GM23338 (cell line): ENCODE measurements at regions not wholly inside any gene's neighbourhood (a gene's known extent, or its start where the extent isn't known, plus 50 kb on each side); places are given as distances from the start of the nearest gene placed in this dataset.

Experiments
- ATAC-seq: fragments of 200-7000 bp; cut with Tn5 transposase; 3 replicates; pipeline ENCODE4 v1.9.1; 2020
- DNase-seq: peaks from one replicate; pipeline ENCODE4 v3.0.0-alpha.2; 2015; ENCODE audit warnings: low spot score
- H2AFZ ChIP-seq: fragments of 200-600 bp; sonication (generic); 2 replicates; pipeline ENCODE4 v1.8.0; 2016; ENCODE audit warnings: antibody characterized with exemption, mild to moderate bottlenecking, moderate library complexity
- H3F3A ChIP-seq: fragments of 200-600 bp; sonication (generic); replicated peaks from 2 replicates; pipeline ENCODE4 v1.8.0; 2017; ENCODE audit warnings: antibody characterized with exemption, mixed run types, low read depth
- H3K27ac ChIP-seq: fragments of 200-600 bp; sonication (generic); 2 replicates; pipeline ENCODE4 v1.6.1; 2016; ENCODE audit warnings: low read depth
- H3K27me3 ChIP-seq: fragments of 200-600 bp; sonication (generic); 2 replicates; pipeline ENCODE4 v1.8.0; 2016; ENCODE audit warnings: mild to moderate bottlenecking, mixed run types, moderate library complexity; ENCODE audit not compliant: insufficient read depth
- H3K36me3 ChIP-seq: fragments of 200-600 bp; sonication (generic); 2 replicates; pipeline ENCODE4 v1.8.0; 2016; ENCODE audit warnings: mild to moderate bottlenecking; ENCODE audit not compliant: insufficient read depth
- H3K4me1 ChIP-seq: fragments of 200-600 bp; sonication (generic); 2 replicates; pipeline ENCODE4 v1.8.0; 2016; ENCODE audit warnings: mild to moderate bottlenecking, moderate library complexity; ENCODE audit not compliant: insufficient read depth
- H3K4me2 ChIP-seq: fragments of 200-600 bp; sonication (generic); 2 replicates; pipeline ENCODE4 v1.7.1; 2017; ENCODE audit warnings: mixed run types
- H3K4me3 ChIP-seq: fragments of 200-600 bp; sonication (generic); 2 replicates; pipeline ENCODE4 v1.6.1; 2016; ENCODE audit warnings: mixed run types
- H3K79me2 ChIP-seq: fragments of 200-600 bp; sonication (generic); replicated peaks from 2 replicates; pipeline ENCODE4 v1.8.0; 2017; ENCODE audit warnings: mild to moderate bottlenecking; ENCODE audit not compliant: insufficient read depth
- H3K9me2 ChIP-seq: fragments of 200-600 bp; sonication (generic); 2 replicates; pipeline ENCODE4 v1.8.0; 2017; ENCODE audit not compliant: insufficient read depth
- H4K20me1 ChIP-seq: fragments of 200-600 bp; sonication (generic); replicated peaks from 2 replicates; pipeline ENCODE4 v1.8.0; 2017; ENCODE audit warnings: mild to moderate bottlenecking; ENCODE audit not compliant: insufficient read depth
- H3K27ac Mint-ChIP-seq: 2 replicates; pipeline ENCODE4 v1.8.0; 2020; ENCODE audit warnings: inconsistent platforms, mild to moderate bottlenecking, moderate library complexity, mixed read lengths
- H3K27me3 Mint-ChIP-seq: 3 replicates; pipeline ENCODE4 v1.8.0; 2022; ENCODE audit warnings: low read depth, mild to moderate bottlenecking, moderate library complexity, mixed read lengths, inconsistent platforms; ENCODE audit not compliant: insufficient read depth, poor library complexity
- H3K36me3 Mint-ChIP-seq: 3 replicates; pipeline ENCODE4 v1.8.0; 2021; ENCODE audit warnings: low read depth, mild to moderate bottlenecking, inconsistent platforms, moderate library complexity, mixed read lengths
- H3K4me1 Mint-ChIP-seq: 3 replicates; pipeline ENCODE4 v1.8.0; 2020; ENCODE audit warnings: mild to moderate bottlenecking, inconsistent platforms, mixed read lengths
- H3K4me3 Mint-ChIP-seq: 3 replicates; pipeline ENCODE4 v1.8.0; 2021; ENCODE audit warnings: moderate library complexity, mild to moderate bottlenecking, inconsistent platforms, mixed read lengths
- H3K9me3 Mint-ChIP-seq: 3 replicates; pipeline ENCODE4 v1.8.0; 2020; ENCODE audit warnings: moderate library complexity, mild to moderate bottlenecking, inconsistent platforms, mixed read lengths
- CREB1 ChIP-seq: fragments of 250-450 bp; sonication (Bioruptor Pico); IDR thresholded peaks from 2 replicates; pipeline ENCODE4 v1.5.0; 2020; ENCODE audit warnings: low read depth, mild to moderate bottlenecking, moderate library complexity
- ETS1 ChIP-seq: IDR thresholded peaks from 2 replicates; pipeline ENCODE4 v1.6.1; 2016; ENCODE audit warnings: antibody characterized with exemption
- EZH2 ChIP-seq: fragments of 200-600 bp; sonication (generic); IDR thresholded peaks from one replicate; pipeline ENCODE4 v1.8.0; 2017; ENCODE audit warnings: antibody characterized with exemption, mild to moderate bottlenecking, low read depth; ENCODE audit not compliant: unreplicated experiment
- EZH2phosphoT487 ChIP-seq: fragments of 200-600 bp; sonication (generic); IDR thresholded peaks from one replicate; pipeline ENCODE4 v1.8.1; 2018; ENCODE audit warnings: antibody characterized with exemption; ENCODE audit not compliant: unreplicated experiment
- JUNB ChIP-seq: IDR thresholded peaks from one replicate; pipeline ENCODE4 v1.6.1; 2016; ENCODE audit warnings: antibody characterized with exemption; ENCODE audit not compliant: unreplicated experiment
- NANOG ChIP-seq: IDR thresholded peaks from 2 replicates; pipeline ENCODE4 v1.6.1; 2016; ENCODE audit warnings: antibody characterized with exemption, borderline replicate concordance
- POLR2AphosphoS5 ChIP-seq: IDR thresholded peaks from 2 replicates; pipeline ENCODE4 v1.6.1; 2016; ENCODE audit warnings: antibody characterized with exemption, low read depth
- ZNF114 ChIP-seq: fragments of 250-450 bp; sonication (Bioruptor Pico); IDR thresholded peaks from 2 replicates; pipeline ENCODE4 v1.5.0; 2020; ENCODE audit warnings: mild to moderate bottlenecking, moderate library complexity
- ZNF331 ChIP-seq: fragments of 250-450 bp; sonication (Bioruptor Pico); IDR thresholded peaks from 2 replicates; pipeline ENCODE4 v1.5.0; 2020; ENCODE audit warnings: low read depth, mild to moderate bottlenecking, moderate library complexity
- TF ChIP-seq, protein P1 (sequence below): fragments of 250-450 bp; sonication (Bioruptor Pico); IDR thresholded peaks from 2 replicates; pipeline ENCODE4 v1.5.0; 2020; ENCODE audit warnings: mild to moderate bottlenecking, moderate library complexity
- TF ChIP-seq, protein P2 (sequence below), 2 experiments: fragments of 200-600 bp in 1 of 2; sonication (generic) in 1 of 2; conservative IDR thresholded peaks; 2 replicates each; pipeline versions ENCODE4 v1.5.1 to v1.6.1; 2016 to 2017; ENCODE audit warnings: antibody characterized with exemption in 2 of 2, low read depth in 2 of 2, mild to moderate bottlenecking in 2 of 2, moderate library complexity in 1 of 2

- TF ChIP-seq, protein P1, sequence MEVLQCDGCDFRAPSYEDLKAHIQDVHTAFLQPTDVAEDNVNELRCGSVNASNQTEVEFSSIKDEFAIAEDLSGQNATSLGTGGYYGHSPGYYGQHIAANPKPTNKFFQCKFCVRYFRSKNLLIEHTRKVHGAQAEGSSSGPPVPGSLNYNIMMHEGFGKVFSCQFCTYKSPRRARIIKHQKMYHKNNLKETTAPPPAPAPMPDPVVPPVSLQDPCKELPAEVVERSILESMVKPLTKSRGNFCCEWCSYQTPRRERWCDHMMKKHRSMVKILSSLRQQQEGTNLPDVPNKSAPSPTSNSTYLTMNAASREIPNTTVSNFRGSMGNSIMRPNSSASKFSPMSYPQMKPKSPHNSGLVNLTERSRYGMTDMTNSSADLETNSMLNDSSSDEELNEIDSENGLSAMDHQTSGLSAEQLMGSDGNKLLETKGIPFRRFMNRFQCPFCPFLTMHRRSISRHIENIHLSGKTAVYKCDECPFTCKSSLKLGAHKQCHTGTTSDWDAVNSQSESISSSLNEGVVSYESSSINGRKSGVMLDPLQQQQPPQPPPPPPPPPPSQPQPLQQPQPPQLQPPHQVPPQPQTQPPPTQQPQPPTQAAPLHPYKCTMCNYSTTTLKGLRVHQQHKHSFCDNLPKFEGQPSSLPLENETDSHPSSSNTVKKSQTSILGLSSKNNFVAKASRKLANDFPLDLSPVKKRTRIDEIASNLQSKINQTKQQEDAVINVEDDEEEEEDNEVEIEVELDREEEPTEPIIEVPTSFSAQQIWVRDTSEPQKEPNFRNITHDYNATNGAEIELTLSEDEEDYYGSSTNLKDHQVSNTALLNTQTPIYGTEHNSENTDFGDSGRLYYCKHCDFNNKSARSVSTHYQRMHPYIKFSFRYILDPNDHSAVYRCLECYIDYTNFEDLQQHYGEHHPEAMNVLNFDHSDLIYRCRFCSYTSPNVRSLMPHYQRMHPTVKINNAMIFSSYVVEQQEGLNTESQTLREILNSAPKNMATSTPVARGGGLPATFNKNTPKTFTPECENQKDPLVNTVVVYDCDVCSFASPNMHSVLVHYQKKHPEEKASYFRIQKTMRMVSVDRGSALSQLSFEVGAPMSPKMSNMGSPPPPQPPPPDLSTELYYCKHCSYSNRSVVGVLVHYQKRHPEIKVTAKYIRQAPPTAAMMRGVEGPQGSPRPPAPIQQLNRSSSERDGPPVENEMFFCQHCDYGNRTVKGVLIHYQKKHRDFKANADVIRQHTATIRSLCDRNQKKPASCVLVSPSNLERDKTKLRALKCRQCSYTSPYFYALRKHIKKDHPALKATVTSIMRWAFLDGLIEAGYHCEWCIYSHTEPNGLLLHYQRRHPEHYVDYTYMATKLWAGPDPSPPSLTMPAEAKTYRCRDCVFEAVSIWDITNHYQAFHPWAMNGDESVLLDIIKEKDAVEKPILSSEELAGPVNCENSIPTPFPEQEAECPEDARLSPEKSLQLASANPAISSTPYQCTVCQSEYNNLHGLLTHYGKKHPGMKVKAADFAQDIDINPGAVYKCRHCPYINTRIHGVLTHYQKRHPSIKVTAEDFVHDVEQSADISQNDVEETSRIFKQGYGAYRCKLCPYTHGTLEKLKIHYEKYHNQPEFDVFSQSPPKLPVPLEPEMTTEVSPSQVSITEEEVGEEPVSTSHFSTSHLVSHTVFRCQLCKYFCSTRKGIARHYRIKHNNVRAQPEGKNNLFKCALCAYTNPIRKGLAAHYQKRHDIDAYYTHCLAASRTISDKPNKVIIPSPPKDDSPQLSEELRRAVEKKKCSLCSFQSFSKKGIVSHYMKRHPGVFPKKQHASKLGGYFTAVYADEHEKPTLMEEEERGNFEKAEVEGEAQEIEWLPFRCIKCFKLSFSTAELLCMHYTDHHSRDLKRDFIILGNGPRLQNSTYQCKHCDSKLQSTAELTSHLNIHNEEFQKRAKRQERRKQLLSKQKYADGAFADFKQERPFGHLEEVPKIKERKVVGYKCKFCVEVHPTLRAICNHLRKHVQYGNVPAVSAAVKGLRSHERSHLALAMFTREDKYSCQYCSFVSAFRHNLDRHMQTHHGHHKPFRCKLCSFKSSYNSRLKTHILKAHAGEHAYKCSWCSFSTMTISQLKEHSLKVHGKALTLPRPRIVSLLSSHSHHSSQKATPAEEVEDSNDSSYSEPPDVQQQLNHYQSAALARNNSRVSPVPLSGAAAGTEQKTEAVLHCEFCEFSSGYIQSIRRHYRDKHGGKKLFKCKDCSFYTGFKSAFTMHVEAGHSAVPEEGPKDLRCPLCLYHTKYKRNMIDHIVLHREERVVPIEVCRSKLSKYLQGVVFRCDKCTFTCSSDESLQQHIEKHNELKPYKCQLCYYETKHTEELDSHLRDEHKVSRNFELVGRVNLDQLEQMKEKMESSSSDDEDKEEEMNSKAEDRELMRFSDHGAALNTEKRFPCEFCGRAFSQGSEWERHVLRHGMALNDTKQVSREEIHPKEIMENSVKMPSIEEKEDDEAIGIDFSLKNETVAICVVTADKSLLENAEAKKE: no peak
- TF ChIP-seq JUNB (no peak), POLR2AphosphoS5 (no peak)
Observed at GRCh38 chr2:215590010-215590745, 154.3 kb upstream of the FN1 start (continued).

DNA sequence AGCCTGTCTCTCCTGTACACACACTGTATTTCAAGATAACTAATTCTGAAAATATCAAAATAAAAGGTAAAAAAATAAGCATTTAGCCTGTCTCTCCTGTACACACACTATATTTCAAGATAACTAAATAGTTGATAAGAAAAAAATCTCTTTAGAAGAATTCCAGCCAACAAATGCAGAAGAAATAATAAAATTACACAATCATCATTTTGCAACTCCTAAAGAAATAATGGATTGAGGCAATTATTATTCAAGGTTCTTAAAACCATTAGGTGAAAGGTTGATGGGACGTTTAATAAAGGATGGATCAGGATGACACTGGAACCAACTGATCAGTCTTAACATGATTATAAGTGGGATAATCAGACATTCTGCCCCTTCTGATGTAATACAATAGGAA is 148.0 kb upstream of the FN1 start:
- Histone ChIP-seq H3K4me1 (no peaks in the 10 kb centered on the region), H3K4me2 (no peak overlapping the region), H3K9me2 (peaks cover 8% of the 10 kb centered on the region; the same call in 1 of the 2 replicates), H3K4me3 (no peak overlapping the region), H3K36me3 (no peaks in the 10 kb centered on the region), H3F3A (no peaks in the 10 kb centered on the region), H3K79me2 (no peaks in the 10 kb centered on the region), H3K27ac (no peak overlapping the region), H2AFZ (no peak overlapping the region), H3K27me3 (no peaks in the 10 kb centered on the region), H4K20me1 (no peaks in the 10 kb centered on the region)
- ATAC-seq: no peak
- Mint-ChIP-seq H3K36me3 (no peaks in the 10 kb centered on the region), H3K9me3 (no peaks in the 10 kb centered on the region), H3K27ac (no peak overlapping the region), H3K4me1 (no peaks in the 10 kb centered on the region), H3K27me3 (no peaks in the 10 kb centered on the region), H3K4me3 (no peak overlapping the region)
- DNase-seq: no peak
- TF ChIP-seq CREB1 (no peak), JUNB (no peak), EZH2phosphoT487 (no peak), ZNF114 (CRISPR knock-in tag) (no peak), ZNF331 (CRISPR knock-in tag) (no peak), EZH2 (no peak), ETS1 (no peak), NANOG (no peak)
- TF ChIP-seq, protein P2, sequence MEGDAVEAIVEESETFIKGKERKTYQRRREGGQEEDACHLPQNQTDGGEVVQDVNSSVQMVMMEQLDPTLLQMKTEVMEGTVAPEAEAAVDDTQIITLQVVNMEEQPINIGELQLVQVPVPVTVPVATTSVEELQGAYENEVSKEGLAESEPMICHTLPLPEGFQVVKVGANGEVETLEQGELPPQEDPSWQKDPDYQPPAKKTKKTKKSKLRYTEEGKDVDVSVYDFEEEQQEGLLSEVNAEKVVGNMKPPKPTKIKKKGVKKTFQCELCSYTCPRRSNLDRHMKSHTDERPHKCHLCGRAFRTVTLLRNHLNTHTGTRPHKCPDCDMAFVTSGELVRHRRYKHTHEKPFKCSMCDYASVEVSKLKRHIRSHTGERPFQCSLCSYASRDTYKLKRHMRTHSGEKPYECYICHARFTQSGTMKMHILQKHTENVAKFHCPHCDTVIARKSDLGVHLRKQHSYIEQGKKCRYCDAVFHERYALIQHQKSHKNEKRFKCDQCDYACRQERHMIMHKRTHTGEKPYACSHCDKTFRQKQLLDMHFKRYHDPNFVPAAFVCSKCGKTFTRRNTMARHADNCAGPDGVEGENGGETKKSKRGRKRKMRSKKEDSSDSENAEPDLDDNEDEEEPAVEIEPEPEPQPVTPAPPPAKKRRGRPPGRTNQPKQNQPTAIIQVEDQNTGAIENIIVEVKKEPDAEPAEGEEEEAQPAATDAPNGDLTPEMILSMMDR (conservative IDR thresholded peaks at IDR 0.05; ENCODE audit: low read depth in 2 of 2): no peak
